HCT116 (cell line): ENCODE measurements at regions not wholly inside any gene's neighbourhood (a gene's known extent, or its start where the extent isn't known, plus 50 kb on each side); places are given as distances from the start of the nearest gene placed in this dataset.

Experiments used
- ATAC-seq: fragments of 200-7000 bp; cut with Tn5 transposase; 2 replicates; pipeline ENCODE4 v1.9.1; 2020; ENCODE audit warnings: mild to moderate bottlenecking, moderate library complexity
- BruUV-seq: library from RNA; stranded (reverse); fragments of 400-500 nt; replicated peaks from 2 replicates; lab custom pipeline; 2021; lab: Mats Ljungman, UMichigan
- CTCF ChIA-PET: fragments of 300-600 bp; sonication (Branson Sonifier 250); formaldehyde crosslinking; loops from one replicate; lab custom pipeline; 2021; ENCODE audit warnings: antibody characterized with exemption; lab: Charles Lee
- POLR2A ChIA-PET: fragments of 300-600, 350-600 bp; sonication (Branson Sonifier 250); formaldehyde crosslinking; loops from one replicate; lab custom pipeline; 2021; ENCODE audit warnings: antibody characterized with exemption; lab: Charles Lee
- RAD21 ChIA-PET, 2 experiments: fragments of 300-600 bp; sonication (Branson Sonifier 250); formaldehyde crosslinking; loops; one replicate each; lab custom pipeline; 2023; ENCODE audit warnings: low total read pairs in 2 of 2; ENCODE audit not compliant: uncharacterized antibody in 2 of 2, unreplicated experiment in 2 of 2, low non-redundant PET in 1 of 2; lab: Charles Lee
- DNase-seq: peaks from one replicate; pipeline ENCODE4 v3.0.0-alpha.2; 2010; ENCODE audit warnings: low read depth, low spot score
- H2AFZ ChIP-seq: fragments of 200-600 bp; shearing (Covaris generic), sonication (generic); 2 replicates; pipeline ENCODE4 v1.6.1; 2017; ENCODE audit warnings: low read depth, mixed run types, mixed read lengths, antibody characterized with exemption, low read length; ENCODE audit not compliant: poor library complexity, severe bottlenecking
- H3K27ac ChIP-seq: 2 replicates; pipeline ENCODE4 v1.5.1; 2012; ENCODE audit warnings: low read depth, low read length
- H3K27me3 ChIP-seq: fragments of 200-600 bp; sonication (generic); 2 replicates; pipeline ENCODE4 v1.6.1; 2016; ENCODE audit warnings: mixed run types, low read length, mixed read lengths; ENCODE audit not compliant: insufficient read depth
- H3K36me3 ChIP-seq, 2 experiments: fragments of 200-500 bp in 1 of 2; fragments of 200-600 bp in 1 of 2; sonication (Bioruptor generic) in 1 of 2; sonication (generic) in 1 of 2; 2 replicates each; pipeline versions ENCODE4 v1.5.1 to v1.6.1; 2014 to 2016; ENCODE audit warnings: low read length in 2 of 2, inconsistent platforms in 1 of 2, mixed read lengths in 1 of 2, mixed run types in 1 of 2; ENCODE audit not compliant: insufficient read depth in 2 of 2, control insufficient read depth in 1 of 2
- H3K4me1 ChIP-seq, 2 experiments: fragments of 200-600 bp in 1 of 2; sonication (generic) in 1 of 2; 2 replicates each; pipeline versions ENCODE4 v1.5.1 to v1.6.1; 2012 to 2017; ENCODE audit warnings: low read length in 2 of 2, inconsistent platforms in 1 of 2, mild to moderate bottlenecking in 1 of 2, mixed read lengths in 1 of 2, mixed run types in 1 of 2, moderate library complexity in 1 of 2; ENCODE audit not compliant: insufficient read depth in 2 of 2, control insufficient read depth in 1 of 2
- H3K4me2 ChIP-seq: fragments of 200-600 bp; sonication (generic); 2 replicates; pipeline ENCODE4 v1.6.1; 2017; ENCODE audit warnings: mixed run types, low read length, mixed read lengths
- H3K4me3 ChIP-seq, 2 experiments: fragments of 200-600 bp in 1 of 2; sonication (generic) in 1 of 2; replicated peaks in 1 of 2; 2 replicates each; pipeline ENCODE4 v1.5.1; 2011 to 2016; ENCODE audit warnings: low read length in 2 of 2, control low read depth in 1 of 2, low read depth in 1 of 2, mild to moderate bottlenecking in 1 of 2, mixed read lengths in 1 of 2, mixed run types in 1 of 2
- H3K79me2 ChIP-seq: fragments of 200-600 bp; sonication (generic); 2 replicates; pipeline ENCODE4 v1.6.1; 2017; ENCODE audit warnings: mild to moderate bottlenecking, mixed run types, low read length, moderate library complexity, mixed read lengths; ENCODE audit not compliant: insufficient read depth
- H3K9ac ChIP-seq: fragments of 200-600 bp; sonication (generic); 2 replicates; pipeline ENCODE4 v1.6.1; 2016; ENCODE audit warnings: low read length, mixed read lengths
- H3K9me2 ChIP-seq: fragments of 200-600 bp; sonication (generic), shearing (Covaris generic); 2 replicates; pipeline ENCODE4 v1.6.1; 2017; ENCODE audit warnings: mixed run types, mild to moderate bottlenecking, moderate library complexity; ENCODE audit not compliant: insufficient read depth
- H3K9me3 ChIP-seq, 2 experiments: fragments of 200-500 bp in 1 of 2; fragments of 200-600 bp in 1 of 2; sonication (Bioruptor generic) in 1 of 2; sonication (generic) in 1 of 2; 2 replicates each; pipeline ENCODE4 v1.6.1; 2014 to 2017; ENCODE audit warnings: low read length in 2 of 2, mixed read lengths in 2 of 2, inconsistent platforms in 1 of 2, low read depth in 1 of 2, mild to moderate bottlenecking in 1 of 2, mixed run types in 1 of 2, moderate library complexity in 1 of 2; ENCODE audit not compliant: control insufficient read depth in 1 of 2, insufficient read depth in 1 of 2
- H4K20me1 ChIP-seq: fragments of 200-600 bp; sonication (generic), shearing (Covaris generic); 2 replicates; pipeline ENCODE4 v1.6.1; 2017; ENCODE audit warnings: mixed run types, mild to moderate bottlenecking, moderate library complexity; ENCODE audit not compliant: insufficient read depth
- CBX3 ChIP-seq: IDR thresholded peaks from 2 replicates; pipeline ENCODE4 v1.6.1; 2012; ENCODE audit warnings: low read depth
- EGR1 ChIP-seq: IDR thresholded peaks from 2 replicates; pipeline ENCODE4 v1.6.1; 2012; ENCODE audit warnings: low read depth
- EZH2phosphoT487 ChIP-seq: fragments of 200-600 bp; IDR thresholded peaks from 2 replicates; pipeline ENCODE4 v1.6.1; 2018; ENCODE audit warnings: antibody characterized with exemption, borderline replicate concordance
- FOSL1 ChIP-seq: IDR thresholded peaks from 2 replicates; pipeline ENCODE4 v1.6.1; 2012; ENCODE audit warnings: low read depth
- JUND ChIP-seq: IDR thresholded peaks from 2 replicates; pipeline ENCODE4 v1.6.1; 2012
- POLR2A ChIP-seq: IDR thresholded peaks from 2 replicates; pipeline ENCODE4 v1.7.0; 2011; ENCODE audit warnings: borderline replicate concordance; ENCODE audit not compliant: insufficient read depth, insufficient read length; ENCODE audit errors: extremely low read depth
- SIN3A ChIP-seq: IDR thresholded peaks from 2 replicates; pipeline ENCODE4 v1.6.1; 2012; ENCODE audit warnings: low read depth
- SP1 ChIP-seq: IDR thresholded peaks from 2 replicates; pipeline ENCODE4 v1.6.1; 2012; ENCODE audit warnings: low read depth
- SRF ChIP-seq: IDR thresholded peaks from 2 replicates; pipeline ENCODE4 v1.6.1; 2012; ENCODE audit warnings: low read depth
- YY1 ChIP-seq: IDR thresholded peaks from 2 replicates; pipeline ENCODE4 v1.6.1; 2011; ENCODE audit warnings: low read length, low read depth, moderate library complexity, mild to moderate bottlenecking; ENCODE audit not compliant: insufficient replicate concordance; ENCODE audit errors: extremely low read depth
- intact Hi-C: fragments of 100-400 bp; cut with micrococcal nuclease; formaldehyde crosslinking; loops from 2 replicates; pipeline ENCODE4 v1.10.0; 2022
- TF ChIP-seq, protein P1 (sequence below): IDR thresholded peaks from 2 replicates; pipeline ENCODE4 v1.6.1; 2012; ENCODE audit warnings: low read depth
- TF ChIP-seq, protein P2 (sequence below): IDR thresholded peaks from 2 replicates; pipeline ENCODE4 v1.6.1; 2011; ENCODE audit warnings: mild to moderate bottlenecking, low read length, moderate library complexity; ENCODE audit not compliant: insufficient replicate concordance; ENCODE audit errors: extremely low read depth

- no peaks in the 10 kb centered on the region for H3K9me2 ChIP-seq
- TF ChIP-seq, protein P1, sequence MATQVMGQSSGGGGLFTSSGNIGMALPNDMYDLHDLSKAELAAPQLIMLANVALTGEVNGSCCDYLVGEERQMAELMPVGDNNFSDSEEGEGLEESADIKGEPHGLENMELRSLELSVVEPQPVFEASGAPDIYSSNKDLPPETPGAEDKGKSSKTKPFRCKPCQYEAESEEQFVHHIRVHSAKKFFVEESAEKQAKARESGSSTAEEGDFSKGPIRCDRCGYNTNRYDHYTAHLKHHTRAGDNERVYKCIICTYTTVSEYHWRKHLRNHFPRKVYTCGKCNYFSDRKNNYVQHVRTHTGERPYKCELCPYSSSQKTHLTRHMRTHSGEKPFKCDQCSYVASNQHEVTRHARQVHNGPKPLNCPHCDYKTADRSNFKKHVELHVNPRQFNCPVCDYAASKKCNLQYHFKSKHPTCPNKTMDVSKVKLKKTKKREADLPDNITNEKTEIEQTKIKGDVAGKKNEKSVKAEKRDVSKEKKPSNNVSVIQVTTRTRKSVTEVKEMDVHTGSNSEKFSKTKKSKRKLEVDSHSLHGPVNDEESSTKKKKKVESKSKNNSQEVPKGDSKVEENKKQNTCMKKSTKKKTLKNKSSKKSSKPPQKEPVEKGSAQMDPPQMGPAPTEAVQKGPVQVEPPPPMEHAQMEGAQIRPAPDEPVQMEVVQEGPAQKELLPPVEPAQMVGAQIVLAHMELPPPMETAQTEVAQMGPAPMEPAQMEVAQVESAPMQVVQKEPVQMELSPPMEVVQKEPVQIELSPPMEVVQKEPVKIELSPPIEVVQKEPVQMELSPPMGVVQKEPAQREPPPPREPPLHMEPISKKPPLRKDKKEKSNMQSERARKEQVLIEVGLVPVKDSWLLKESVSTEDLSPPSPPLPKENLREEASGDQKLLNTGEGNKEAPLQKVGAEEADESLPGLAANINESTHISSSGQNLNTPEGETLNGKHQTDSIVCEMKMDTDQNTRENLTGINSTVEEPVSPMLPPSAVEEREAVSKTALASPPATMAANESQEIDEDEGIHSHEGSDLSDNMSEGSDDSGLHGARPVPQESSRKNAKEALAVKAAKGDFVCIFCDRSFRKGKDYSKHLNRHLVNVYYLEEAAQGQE, result no peak
- no peaks in the 10 kb centered on the region for H3K36me3 ChIP-seq
- no TSS peak for BruUV-seq
- H3K9me3 ChIP-seq, result no peaks in the 10 kb centered on the region
- H3K4me3 ChIP-seq, result no peak overlapping the region
- CTCF ChIA-PET, result no interaction called here
- no peaks in the 10 kb centered on the region for H4K20me1 ChIP-seq
- no peaks in the 10 kb centered on the region for H3K79me2 ChIP-seq
- H3K4me1 ChIP-seq, result no peaks in the 10 kb centered on the region; a peak in 1 of 4 replicates
- no peaks in the 10 kb centered on the region for H3K27me3 ChIP-seq
- DNase-seq, result no peak
- no peak overlapping the region for H3K9ac ChIP-seq
- POLR2A ChIA-PET, result no interaction called here
- RAD21 ChIA-PET, result no interaction called here
- no peak overlapping the region for H2AFZ ChIP-seq
- H3K4me2 ChIP-seq, result no peak overlapping the region
- no peak overlapping the region for H3K27ac ChIP-seq
- intact Hi-C loops, result loop anchor here (10.0 kb wide), 1 partner anchor 61 kb away; no protein-coding TSS in a partner anchor
- ATAC-seq, result no peak
These were observed 408.5 kb downstream of the GLUD2 start for GRCh38 chrX:121455890-121456289.

- ATAC-seq, result no peak
- RAD21 ChIA-PET, result no interaction called here
- intact Hi-C loops, result loop anchor here (10.0 kb wide), 1 partner anchor 62 kb away; no protein-coding TSS in a partner anchor
- TF ChIP-seq FOSL1, result no peak
- TF ChIP-seq EGR1, result no peak
- TF ChIP-seq YY1, result no peak
- TF ChIP-seq SIN3A, result no peak
- TF ChIP-seq JUND, result no peak
- no peak for TF ChIP-seq POLR2A
- TF ChIP-seq, protein P1, result no peak
- TF ChIP-seq EZH2phosphoT487, result no peak
- no peak for TF ChIP-seq SRF
- TF ChIP-seq, protein P2, sequence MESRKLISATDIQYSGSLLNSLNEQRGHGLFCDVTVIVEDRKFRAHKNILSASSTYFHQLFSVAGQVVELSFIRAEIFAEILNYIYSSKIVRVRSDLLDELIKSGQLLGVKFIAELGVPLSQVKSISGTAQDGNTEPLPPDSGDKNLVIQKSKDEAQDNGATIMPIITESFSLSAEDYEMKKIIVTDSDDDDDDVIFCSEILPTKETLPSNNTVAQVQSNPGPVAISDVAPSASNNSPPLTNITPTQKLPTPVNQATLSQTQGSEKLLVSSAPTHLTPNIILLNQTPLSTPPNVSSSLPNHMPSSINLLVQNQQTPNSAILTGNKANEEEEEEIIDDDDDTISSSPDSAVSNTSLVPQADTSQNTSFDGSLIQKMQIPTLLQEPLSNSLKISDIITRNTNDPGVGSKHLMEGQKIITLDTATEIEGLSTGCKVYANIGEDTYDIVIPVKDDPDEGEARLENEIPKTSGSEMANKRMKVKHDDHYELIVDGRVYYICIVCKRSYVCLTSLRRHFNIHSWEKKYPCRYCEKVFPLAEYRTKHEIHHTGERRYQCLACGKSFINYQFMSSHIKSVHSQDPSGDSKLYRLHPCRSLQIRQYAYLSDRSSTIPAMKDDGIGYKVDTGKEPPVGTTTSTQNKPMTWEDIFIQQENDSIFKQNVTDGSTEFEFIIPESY, result no peak
- TF ChIP-seq CBX3, result no peak
- TF ChIP-seq SP1, result no peak
These were observed 408.9 kb downstream of the GLUD2 start for GRCh38 chrX:121456315-121456714.

More at GRCh38 chrX:121456315-121456714, 408.9 kb downstream of the GLUD2 start:
- H3K27me3 ChIP-seq, result no peaks in the 10 kb centered on the region
- no peaks in the 10 kb centered on the region for H4K20me1 ChIP-seq
- H3K9me3 ChIP-seq, result no peaks in the 10 kb centered on the region
- H2AFZ ChIP-seq, result no peak overlapping the region
- H3K4me1 ChIP-seq, result no peaks in the 10 kb centered on the region; a peak in 1 of 4 replicates
- H3K9me2 ChIP-seq, result no peaks in the 10 kb centered on the region
- H3K9ac ChIP-seq, result no peak overlapping the region
- no peak overlapping the region for H3K27ac ChIP-seq
- BruUV-seq, result no TSS peak
- no peak overlapping the region for H3K4me2 ChIP-seq
- H3K4me3 ChIP-seq, result no peak overlapping the region
- POLR2A ChIA-PET, result no interaction called here
- no peaks in the 10 kb centered on the region for H3K36me3 ChIP-seq
- DNase-seq, result no peak
- H3K79me2 ChIP-seq, result no peaks in the 10 kb centered on the region
- CTCF ChIA-PET, result no interaction called here
